ENCODE measurements at regions not wholly inside any gene's neighbourhood (a gene's known extent, or its start where the extent isn't known, plus 50 kb on each side); places are given as distances from the start of the nearest gene placed in this dataset.

DNA sequence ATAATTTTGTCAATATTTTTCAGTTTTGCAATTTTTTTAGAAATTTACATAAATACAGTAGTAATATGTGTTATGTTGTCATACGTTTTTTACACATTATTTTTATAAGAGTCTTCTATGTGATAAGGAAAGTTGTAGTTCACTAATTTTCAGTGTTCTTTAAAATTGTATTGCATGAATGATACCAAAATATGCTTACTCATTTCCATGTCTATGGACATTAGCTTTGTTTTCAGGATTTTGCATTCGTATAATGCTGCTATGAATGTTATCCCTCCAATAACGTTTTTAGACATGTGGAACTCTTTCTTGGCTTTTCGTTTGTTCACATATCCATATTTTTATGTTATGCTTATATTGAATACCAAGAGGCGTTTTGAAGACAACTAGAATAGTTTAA lies 260.0 kb downstream of the ARL4A start:
- DNase-seq = no peak
- H3K36me3 Mint-ChIP-seq (ENCODE audit: low read depth) = no peaks in the 10 kb centered on the region
- POLR2A ChIA-PET = no interaction called here
- ATAC-seq (ENCODE audit: low read depth) = no peak
- H3K9me3 Mint-ChIP-seq = no peaks in the 10 kb centered on the region
- H3K4me1 Mint-ChIP-seq = no peaks in the 10 kb centered on the region
- CTCF ChIA-PET = no interaction called here
- peaks cover 3% of the 10 kb centered on the region for H3K27me3 Mint-ChIP-seq
- no peak for TF ChIP-seq CTCF (IDR thresholded peaks at IDR 0.05)
- H3K27ac Mint-ChIP-seq = no peak overlapping the region
- intact Hi-C loops (cut with micrococcal nuclease) = no loop called here
- H3K4me3 Mint-ChIP-seq = no peak overlapping the region

- ChIA-PET POLR2A (no interaction called here), CTCF (no interaction called here)
- intact Hi-C loops (cut with micrococcal nuclease) = no loop called here
- ATAC-seq (ENCODE audit: low read depth) (no peak), DNase-seq (no peak)
- Mint-ChIP-seq H3K27ac (no peak overlapping the region), H3K36me3 (ENCODE audit: low read depth) (no peaks in the 10 kb centered on the region), H3K9me3 (no peaks in the 10 kb centered on the region), H3K4me3 (no peak overlapping the region), H3K4me1 (no peaks in the 10 kb centered on the region), H3K27me3 (peaks cover 3% of the 10 kb centered on the region)
- TF ChIP-seq CTCF (IDR thresholded peaks at IDR 0.05) = no peak
Observed at GRCh38 chr7:12949060-12949931, 261.9 kb downstream of the ARL4A start.

DNA sequence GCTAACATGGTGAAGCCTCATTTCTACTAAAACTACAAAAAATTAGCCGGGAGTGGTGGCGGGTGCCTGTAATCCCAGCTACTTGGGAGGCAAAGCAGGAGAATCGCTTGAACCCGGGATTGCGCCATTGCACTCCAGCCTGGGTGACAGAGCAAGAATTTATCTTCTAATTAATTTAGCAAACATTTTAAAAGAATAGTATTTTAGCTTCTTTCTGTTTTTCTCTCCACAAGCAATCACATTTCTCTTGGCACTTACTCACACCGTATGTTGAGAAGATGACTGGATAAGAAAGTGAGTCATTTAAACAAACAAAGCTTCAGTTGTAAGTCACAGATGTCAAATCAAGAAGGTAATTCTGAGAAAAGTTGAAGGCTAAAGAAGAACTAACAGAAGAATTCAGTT lies 264.0 kb downstream of the ARL4A start:
- ChIA-PET POLR2A (no interaction called here), CTCF (no interaction called here)
- DNase-seq = no peak
- Mint-ChIP-seq H3K36me3 (ENCODE audit: low read depth) (no peaks in the 10 kb centered on the region), H3K27me3 (peaks cover 3% of the 10 kb centered on the region), H3K4me3 (no peak overlapping the region), H3K27ac (no peak overlapping the region), H3K9me3 (no peaks in the 10 kb centered on the region), H3K4me1 (no peaks in the 10 kb centered on the region)
- TF ChIP-seq CTCF (IDR thresholded peaks at IDR 0.05) = no peak
- intact Hi-C loops (cut with micrococcal nuclease) = no loop called here
- no peak for ATAC-seq (ENCODE audit: low read depth)

- Mint-ChIP-seq H3K4me1 (no peaks in the 10 kb centered on the region), H3K27me3 (peaks cover 1% of the 10 kb centered on the region), H3K9me3 (no peaks in the 10 kb centered on the region), H3K27ac (no peak overlapping the region), H3K36me3 (ENCODE audit: low read depth) (no peaks in the 10 kb centered on the region), H3K4me3 (no peak overlapping the region)
- ATAC-seq (ENCODE audit: low read depth) (no peak), DNase-seq (no peak)
- no peak for TF ChIP-seq CTCF (IDR thresholded peaks at IDR 0.05)
- intact Hi-C loops (cut with micrococcal nuclease) = no loop called here
- POLR2A ChIA-PET = no interaction called here
- CTCF ChIA-PET = no interaction called here
Observed at GRCh38 chr7:12954380-12955033, 267.1 kb downstream of the ARL4A start.

- Mint-ChIP-seq H3K27me3 (no peaks in the 10 kb centered on the region), H3K4me3 (no peak overlapping the region), H3K27ac (no peak overlapping the region), H3K36me3 (ENCODE audit: low read depth) (no peaks in the 10 kb centered on the region), H3K9me3 (no peaks in the 10 kb centered on the region), H3K4me1 (no peaks in the 10 kb centered on the region)
- DNase-seq (no peak), ATAC-seq (ENCODE audit: low read depth) (no peak)
- no peak for TF ChIP-seq CTCF (IDR thresholded peaks at IDR 0.05)
- intact Hi-C loops (cut with micrococcal nuclease) = no loop called here
- ChIA-PET CTCF (no interaction called here), POLR2A (no interaction called here)
Observed at GRCh38 chr7:12957487-12957886, 270.1 kb downstream of the ARL4A start.

All from activated B cell treated with CpG ODN at 0.5 μM for 24 hours (primary cell).